BLaER1 treated with 17β-estradiol and CSF1 and Interleukin-3, amounts not matched to agents 10 nM and 100 nM (cell line): ENCODE measurements at regions not wholly inside any gene's neighbourhood (a gene's known extent, or its start where the extent isn't known, plus 50 kb on each side); places are given as distances from the start of the nearest gene placed in this dataset.
A peak's percentile ranks its signal among the peaks of the same experiment; 100 is the strongest.
"Not testable (repeated sequence)": the region's sequence is repeated elsewhere in the genome, so short reads cannot be mapped to it uniquely, and the experiment has no call there.

ENCODE experiments used
- H3K27ac ChIP-seq, 11 experiments: shearing (Covaris generic); formaldehyde crosslinking; 2 replicates each; pipeline ENCODE4 v1.8.1; 2022
- H3K27me3 ChIP-seq, 11 experiments: shearing (Covaris generic); formaldehyde crosslinking; 2 replicates each; pipeline ENCODE4 v1.8.1; 2022
- H3K36me3 ChIP-seq, 11 experiments: shearing (Covaris generic); formaldehyde crosslinking; 2 replicates each; pipeline ENCODE4 v1.8.1; 2022
- H3K4me1 ChIP-seq, 10 experiments: shearing (Covaris generic); formaldehyde crosslinking; 2 replicates each; pipeline ENCODE4 v1.8.1; 2022
- H3K4me2 ChIP-seq, 11 experiments: shearing (Covaris generic); formaldehyde crosslinking; 2 replicates each; pipeline ENCODE4 v1.8.1; 2022
- H3K4me3 ChIP-seq, 10 experiments: shearing (Covaris generic); formaldehyde crosslinking; 2 replicates each; pipeline ENCODE4 v1.8.1; 2022
- H3K9ac ChIP-seq, 11 experiments: shearing (Covaris generic); formaldehyde crosslinking; 2 replicates each; pipeline ENCODE4 v1.8.1; 2022
- H3K9me3 ChIP-seq, 11 experiments: shearing (Covaris generic); formaldehyde crosslinking; replicated peaks in 1 of 11; 2 replicates each; pipeline ENCODE4 v1.8.1; 2022
- H4K20me1 ChIP-seq, 11 experiments: shearing (Covaris generic); formaldehyde crosslinking; 2 replicates each; pipeline ENCODE4 v1.8.1; 2022
- Cebpa-rat ChIP-seq, 11 experiments: shearing (Covaris generic); IDR thresholded peaks; 2 replicates each; pipeline ENCODE4 v1.8.1; 2022

DNA sequence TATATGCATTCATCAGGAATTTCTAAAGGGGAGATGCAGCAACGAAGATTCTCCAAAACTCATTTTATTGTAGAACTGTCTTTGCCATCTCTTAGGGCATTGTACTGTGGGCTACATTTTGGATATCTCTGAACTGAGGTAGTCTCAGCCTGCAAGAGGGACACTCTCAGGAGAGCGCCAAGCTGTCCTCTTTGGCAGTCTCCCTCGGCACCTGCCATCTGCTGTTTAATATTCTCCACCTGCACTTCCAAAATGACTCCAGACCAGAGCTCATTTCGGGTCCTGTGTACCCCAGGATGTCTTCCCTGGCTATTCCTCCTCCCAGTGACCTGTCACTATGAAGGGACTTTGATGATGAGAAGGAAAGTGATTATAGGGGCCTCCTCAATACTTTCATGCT lies 356.3 kb upstream of the C1orf174 start:
- Histone ChIP-seq H3K9ac (no peak overlapping the region), H3K4me2 (no peak overlapping the region)
- no peak for TF ChIP-seq Cebpa-rat (IDR thresholded peaks at IDR 0.05)

DNA sequence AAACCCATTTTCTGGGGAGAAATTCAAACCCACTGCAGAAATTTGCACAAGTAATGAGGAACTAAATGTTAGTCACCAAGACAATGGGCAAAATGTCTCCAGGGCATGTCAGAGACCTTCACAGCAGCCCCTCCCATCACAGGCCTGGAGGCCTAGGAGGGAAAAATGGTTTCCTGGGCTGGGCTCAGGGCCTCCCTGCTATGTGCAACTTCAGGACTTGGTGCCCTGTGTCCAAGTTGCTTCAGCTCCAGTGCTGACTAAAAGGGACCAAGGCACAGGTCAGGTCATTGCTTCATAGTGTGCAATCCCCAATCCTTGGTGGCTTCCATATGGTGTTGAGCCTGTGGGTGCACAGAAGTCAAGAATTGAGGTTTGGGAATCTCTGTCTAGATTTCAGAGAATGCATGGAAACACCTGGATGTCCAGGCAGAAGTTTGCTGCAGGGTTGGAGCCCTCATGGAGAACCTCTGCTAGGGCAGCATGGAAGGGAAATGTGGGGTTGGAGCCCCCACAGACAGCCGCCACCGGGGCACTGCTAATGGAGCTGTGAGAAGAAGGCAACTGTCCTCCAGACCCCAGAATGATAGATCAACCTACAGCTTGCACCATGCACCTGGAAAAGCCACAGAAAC lies 358.2 kb upstream of the C1orf174 start:
- not testable (repeated sequence) for H4K20me1 ChIP-seq, H3K27me3 ChIP-seq, H3K36me3 ChIP-seq, H3K4me2 ChIP-seq, H3K4me3 ChIP-seq, H3K27ac ChIP-seq, H3K9ac ChIP-seq
- Histone ChIP-seq H3K4me1 (peaks cover 0 to 12% (median 7%) of the 10 kb centered on the region in 10 experiments; a peak in 12 of 20 replicates), H3K9me3 (peaks cover 54 to 61% (median 60%) of the 10 kb centered on the region in 11 experiments)

More for the DNA sequence above, 356.3 kb upstream of the C1orf174 start:
- H3K4me1 ChIP-seq = no peaks in the 10 kb centered on the region
- peaks cover 48 to 60% (median 53%) of the 10 kb centered on the region in 11 experiments for H3K9me3 ChIP-seq
- no peaks in the 10 kb centered on the region for H3K36me3 ChIP-seq
- no peak overlapping the region for H3K27ac ChIP-seq
- H4K20me1 ChIP-seq = no peaks in the 10 kb centered on the region
- no peaks in the 10 kb centered on the region for H3K27me3 ChIP-seq
- H3K4me3 ChIP-seq = no peak overlapping the region

DNA sequence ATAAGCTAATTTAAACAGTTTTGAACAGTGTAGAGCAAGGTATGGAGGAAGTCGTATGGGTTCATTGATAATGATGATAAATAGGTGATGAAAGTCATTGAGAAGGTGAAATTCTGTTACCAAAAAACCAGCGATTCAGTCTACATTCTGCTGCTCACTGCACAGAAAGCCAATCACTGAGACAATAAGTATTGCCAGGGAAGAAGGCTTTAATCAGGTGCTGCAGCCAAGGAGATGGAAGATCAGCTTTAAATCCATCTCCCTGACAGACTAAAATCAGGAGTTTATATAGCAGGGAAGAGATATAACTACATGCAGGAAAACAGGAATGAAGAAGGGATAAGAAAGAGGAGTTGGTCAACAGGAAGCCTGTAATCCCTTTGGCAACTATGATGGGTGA lies 361.3 kb upstream of the C1orf174 start:
- H3K36me3 ChIP-seq = no peaks in the 10 kb centered on the region
- TF ChIP-seq Cebpa-rat (IDR thresholded peaks at IDR 0.05) = no peak
- no peak overlapping the region for H3K9ac ChIP-seq
- peaks cover 0 to 34% (median 19%) of the 10 kb centered on the region in 10 experiments; a peak in 14 of 20 replicates for H3K4me1 ChIP-seq
- H4K20me1 ChIP-seq = no peaks in the 10 kb centered on the region
- H3K9me3 ChIP-seq = peaks cover 54 to 60% (median 58%) of the 10 kb centered on the region in 11 experiments
- H3K27me3 ChIP-seq = no peaks in the 10 kb centered on the region
- no peak overlapping the region for H3K27ac ChIP-seq
- H3K4me3 ChIP-seq = no peak overlapping the region
- no peak overlapping the region for H3K4me2 ChIP-seq

DNA sequence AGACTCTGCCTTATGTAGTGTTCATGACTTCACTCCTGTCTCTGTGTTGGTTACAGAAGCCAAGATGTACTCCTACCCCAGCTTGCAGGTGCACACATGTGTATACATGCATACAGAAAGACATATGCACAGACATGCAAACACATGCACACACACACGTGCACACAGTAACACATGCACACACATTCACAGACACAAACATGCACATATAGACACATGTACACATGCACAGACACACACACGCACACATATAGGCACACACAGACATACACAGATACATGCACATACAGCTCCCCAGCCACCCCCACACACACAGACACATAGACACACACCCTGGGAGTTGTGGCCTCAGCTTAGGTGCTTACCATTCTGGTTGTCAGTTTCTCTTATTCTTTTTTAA lies 362.6 kb upstream of the C1orf174 start:
- Histone ChIP-seq H3K27ac (no peak overlapping the region), H3K9ac (no peak overlapping the region), H4K20me1 (no peaks in the 10 kb centered on the region), H3K4me3 (no peak overlapping the region), H3K9me3 (peaks cover 43 to 47% (median 45%) of the 10 kb centered on the region in 11 experiments), H3K4me1 (peaks cover 0 to 42% (median 25%) of the 10 kb centered on the region in 10 experiments; a peak in 14 of 20 replicates), H3K27me3 (no peaks in the 10 kb centered on the region), H3K36me3 (no peaks in the 10 kb centered on the region), H3K4me2 (peak overlapping the region in 7 of 11 experiments; percentile 13 to 44 (median 25); a peak in 10 of 22 replicates)
- no peak for TF ChIP-seq Cebpa-rat (IDR thresholded peaks at IDR 0.05)

DNA sequence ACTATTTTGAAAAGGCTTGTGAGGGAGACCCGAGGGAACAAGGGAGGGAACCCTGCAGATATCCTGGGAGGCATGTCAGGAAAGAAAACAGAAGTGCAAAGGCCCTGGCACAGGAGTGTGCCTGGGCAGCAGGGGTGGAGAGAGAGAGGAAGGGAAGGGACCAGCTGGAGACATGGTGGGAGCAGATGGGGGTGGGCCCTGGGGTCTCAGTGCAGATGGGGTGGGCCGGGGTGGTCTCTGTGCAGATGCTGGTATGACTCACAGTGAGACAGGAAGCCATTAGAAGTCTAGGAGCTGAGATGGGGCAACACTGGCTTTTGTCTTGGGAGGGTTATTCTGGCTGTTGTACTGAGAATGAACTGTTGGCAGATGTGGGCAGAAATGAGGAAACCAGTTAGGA lies 363.6 kb upstream of the C1orf174 start:
- no peaks in the 10 kb centered on the region for H3K27me3 ChIP-seq
- H3K4me1 ChIP-seq = peaks cover 0 to 48% (median 28%) of the 10 kb centered on the region in 10 experiments; a peak in 14 of 20 replicates
- no peaks in the 10 kb centered on the region for H3K36me3 ChIP-seq
- H3K9me3 ChIP-seq = peaks cover 33 to 37% (median 34%) of the 10 kb centered on the region in 11 experiments
- H3K4me3 ChIP-seq = no peak overlapping the region
- peak overlapping the region in 4 of 11 experiments; percentile 14 to 46 (median 21); a peak in 3 of 22 replicates for H3K27ac ChIP-seq
- no peaks in the 10 kb centered on the region for H4K20me1 ChIP-seq
- no peak for TF ChIP-seq Cebpa-rat (IDR thresholded peaks at IDR 0.05)
- H3K9ac ChIP-seq = no peak overlapping the region
- peak overlapping the region in 5 of 11 experiments; percentile 13 to 44 (median 32); a peak in 9 of 22 replicates for H3K4me2 ChIP-seq

DNA sequence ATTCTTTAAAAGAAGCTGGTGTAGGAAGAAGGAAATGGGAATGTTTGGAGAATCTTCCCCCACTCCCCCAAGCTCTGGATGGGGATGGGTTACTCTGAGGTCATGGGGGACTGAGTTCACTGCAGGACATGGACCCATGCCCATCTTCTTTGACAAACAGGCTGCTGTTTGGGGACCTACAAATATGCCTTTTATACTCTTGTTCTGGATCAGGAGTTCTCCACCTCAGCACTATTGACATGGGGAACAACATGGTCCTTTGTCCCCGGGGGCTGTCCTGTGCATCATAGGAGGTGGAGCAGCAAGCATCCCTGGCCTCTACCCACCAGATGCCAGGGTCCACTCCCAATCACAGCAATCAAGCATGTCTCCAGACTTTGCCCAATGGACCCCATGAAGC lies 365.8 kb upstream of the C1orf174 start:
- no peak overlapping the region for H3K27ac ChIP-seq
- H3K4me3 ChIP-seq = no peak overlapping the region
- peak overlapping the region in 6 of 11 experiments; percentile 2 to 21 (median 8); a peak in 4 of 22 replicates for H3K4me2 ChIP-seq
- TF ChIP-seq Cebpa-rat (IDR thresholded peaks at IDR 0.05) = no peak
- no peaks in the 10 kb centered on the region for H4K20me1 ChIP-seq
- no peaks in the 10 kb centered on the region for H3K36me3 ChIP-seq
- H3K9me3 ChIP-seq = peaks cover 12 to 15% (median 13%) of the 10 kb centered on the region in 11 experiments
- peaks cover 0 to 48% (median 28%) of the 10 kb centered on the region in 10 experiments; a peak in 14 of 20 replicates for H3K4me1 ChIP-seq
- no peaks in the 10 kb centered on the region for H3K27me3 ChIP-seq
- no peak overlapping the region for H3K9ac ChIP-seq

DNA sequence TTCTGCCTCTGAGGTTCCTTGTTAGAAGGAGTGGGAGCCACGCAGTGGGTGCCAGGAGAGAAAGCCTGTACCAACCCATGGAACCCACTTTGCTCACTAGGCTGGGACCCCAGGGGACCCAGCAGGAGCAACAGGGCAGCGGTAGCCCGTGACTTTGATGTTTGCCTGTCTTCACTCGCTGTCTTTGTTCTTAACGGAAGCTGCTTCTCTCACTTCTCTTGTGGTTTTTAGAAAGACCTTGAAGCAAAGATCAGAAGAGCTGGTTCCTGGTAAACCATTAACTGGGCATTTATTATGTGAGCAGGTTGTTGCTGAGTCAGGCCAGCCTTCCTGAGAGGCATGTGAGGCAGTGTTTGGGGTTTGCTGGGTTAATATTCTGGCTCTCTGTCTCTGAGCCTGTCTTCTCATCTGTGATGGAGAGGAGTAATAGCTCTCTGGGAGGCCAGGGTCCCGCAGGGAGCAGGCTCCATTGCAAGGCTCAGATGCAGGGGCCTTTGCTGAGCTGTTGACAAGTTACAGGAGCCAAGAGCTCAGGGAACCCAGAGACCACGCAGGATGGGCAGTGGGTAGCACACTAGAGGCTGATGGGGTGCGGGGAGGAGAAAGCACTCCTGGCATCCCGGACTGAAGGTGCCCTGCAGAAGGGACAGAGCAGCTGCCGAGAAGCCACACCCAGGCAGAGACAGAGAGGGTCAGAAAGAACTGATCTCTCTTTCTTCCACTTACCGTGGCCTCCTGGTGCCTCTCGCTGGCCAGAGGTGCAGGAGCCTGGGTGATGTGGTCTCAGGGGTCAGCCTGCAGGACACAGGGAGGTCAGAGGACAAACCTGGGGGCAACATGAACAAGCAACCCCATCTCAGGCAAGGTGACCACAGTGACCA lies 367.5 kb upstream of the C1orf174 start:
- Histone ChIP-seq H3K4me1 (peaks cover 0 to 42% (median 25%) of the 10 kb centered on the region in 10 experiments; a peak in 14 of 20 replicates), H3K36me3 (no peaks in the 10 kb centered on the region), H3K27me3 (no peaks in the 10 kb centered on the region), H3K4me3 (no peak overlapping the region), H3K9me3 (no peaks in the 10 kb centered on the region), H3K9ac (no peak overlapping the region), H3K4me2 (peak overlapping the region in 5 of 11 experiments; percentile 27 to 53 (median 44); a peak in 7 of 22 replicates), H3K27ac (no peak overlapping the region), H4K20me1 (no peaks in the 10 kb centered on the region)
- TF ChIP-seq Cebpa-rat (IDR thresholded peaks at IDR 0.05) = no peak

DNA sequence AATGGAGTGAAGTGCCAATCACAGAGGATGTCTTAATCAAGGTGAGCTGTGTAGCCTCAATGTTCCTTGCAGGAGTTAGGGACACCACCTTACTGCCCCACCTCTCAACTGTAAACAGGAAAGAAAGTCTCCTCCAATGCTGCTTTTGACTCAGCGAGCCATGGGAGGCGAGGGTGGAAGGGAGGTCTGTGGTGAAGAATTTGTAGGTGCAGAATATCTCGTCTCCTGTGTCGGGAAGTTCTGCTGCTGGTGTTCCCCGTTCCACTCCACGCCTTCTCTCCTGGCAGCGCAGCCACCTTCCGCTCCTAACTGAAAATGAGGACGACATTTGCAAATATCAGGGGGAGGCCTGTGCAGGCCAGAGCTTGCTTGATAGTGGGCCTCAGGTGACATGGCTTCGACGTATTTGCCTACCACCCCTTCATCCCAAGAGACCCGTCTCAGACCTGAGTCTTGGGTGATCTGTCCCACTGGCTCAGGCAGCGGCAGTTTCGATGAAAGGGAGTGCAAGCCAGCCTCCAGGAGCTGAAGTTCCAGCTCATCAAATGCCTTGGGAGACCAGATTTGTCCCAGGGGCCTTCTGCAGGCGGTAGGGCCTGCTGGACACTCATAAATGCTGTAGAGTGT lies 368.3 kb upstream of the C1orf174 start:
- H3K36me3 ChIP-seq = no peaks in the 10 kb centered on the region
- no peak for TF ChIP-seq Cebpa-rat (IDR thresholded peaks at IDR 0.05)

DNA sequence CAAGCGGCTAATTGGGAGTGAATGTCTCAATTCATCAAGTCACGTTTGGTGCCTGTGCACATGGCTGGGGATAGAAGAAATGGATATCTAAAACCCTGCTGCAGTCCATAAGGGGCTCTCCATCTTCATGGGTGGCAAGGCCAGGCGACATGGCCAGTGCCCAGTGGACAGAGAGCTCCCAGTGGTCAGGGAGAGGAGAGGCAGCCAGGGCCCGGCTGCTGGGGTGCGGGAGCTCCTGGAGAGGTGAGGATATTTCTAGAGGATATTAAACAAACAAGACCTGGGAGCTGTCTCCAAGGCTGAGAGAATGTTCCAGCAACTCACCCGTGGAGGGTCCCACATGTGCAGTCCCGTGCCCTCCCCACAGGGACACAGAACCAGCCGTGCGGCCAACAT lies 368.8 kb upstream of the C1orf174 start:
- no peak for TF ChIP-seq Cebpa-rat (IDR thresholded peaks at IDR 0.05)
- Histone ChIP-seq H3K36me3 (no peaks in the 10 kb centered on the region), H3K9me3 (no peaks in the 10 kb centered on the region), H3K27me3 (no peaks in the 10 kb centered on the region), H3K4me1 (peaks cover 0 to 35% (median 15%) of the 10 kb centered on the region in 10 experiments; a peak in 12 of 20 replicates), H3K27ac (no peak overlapping the region), H4K20me1 (no peaks in the 10 kb centered on the region), H3K9ac (no peak overlapping the region), H3K4me3 (no peak overlapping the region), H3K4me2 (no peak overlapping the region)

More for the DNA sequence above, 368.3 kb upstream of the C1orf174 start:
- H3K27ac ChIP-seq = no peak overlapping the region
- no peaks in the 10 kb centered on the region for H3K9me3 ChIP-seq
- H4K20me1 ChIP-seq = no peaks in the 10 kb centered on the region
- H3K27me3 ChIP-seq = no peaks in the 10 kb centered on the region
- no peak overlapping the region for H3K9ac ChIP-seq
- peaks cover 0 to 36% (median 19%) of the 10 kb centered on the region in 10 experiments; a peak in 13 of 20 replicates for H3K4me1 ChIP-seq
- no peak overlapping the region for H3K4me2 ChIP-seq
- no peak overlapping the region for H3K4me3 ChIP-seq
